Adrenal gland (tissue), 5 donors: ENCODE measurements at regions not wholly inside any gene's neighbourhood (a gene's known extent, or its start where the extent isn't known, plus 50 kb on each side); places are given as distances from the start of the nearest gene placed in this dataset.

ENCODE experiments used
- POLR2A ChIP-seq, 2 donors: fragments of 450-650 bp; IDR thresholded peaks; one replicate each; pipeline ENCODE4 v1.6.1; 2017; ENCODE audit warnings: antibody characterized with exemption in 2 of 2, mild to moderate bottlenecking in 2 of 2, moderate library complexity in 1 of 2
- TF ChIP-seq, protein P1 (sequence below), 6 experiments: fragments of 450-650 bp in 4 of 6; fragments of 200-600 bp in 2 of 6; sonication (generic) in 1 of 6; IDR thresholded peaks; 1 replicate in 5 of 6; 2 replicates in 1 of 6; pipeline versions ENCODE4 v1.5.1 to v1.8.0; 2016 to 2021; ENCODE audit warnings: antibody characterized with exemption in 6 of 6, mild to moderate bottlenecking in 2 of 6, moderate library complexity in 1 of 6
- donor health status: DM: no; HTN: no; CAD: no.

DNA sequence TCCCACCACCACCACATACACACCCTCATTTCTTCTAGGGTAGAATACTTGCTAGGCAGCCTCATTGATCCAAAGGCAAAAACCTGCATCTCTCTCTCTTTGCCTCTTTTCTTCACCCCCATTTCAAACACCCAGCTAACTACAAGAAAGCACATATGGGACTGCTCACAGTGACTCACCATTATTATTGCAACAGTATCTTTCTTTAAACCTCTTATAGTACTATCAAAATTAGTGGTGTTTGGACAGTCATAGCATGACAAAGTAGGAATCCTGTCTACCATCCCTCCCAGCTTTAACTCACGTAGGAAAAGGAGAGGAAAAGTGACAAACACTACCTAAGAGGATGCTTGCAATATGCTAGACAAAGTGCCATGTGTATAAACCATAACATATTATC, 422.5 kb upstream of the CRIM1 start:
- no peak for TF ChIP-seq POLR2A (IDR thresholded peaks at IDR 0.05)
- TF ChIP-seq, protein P1, sequence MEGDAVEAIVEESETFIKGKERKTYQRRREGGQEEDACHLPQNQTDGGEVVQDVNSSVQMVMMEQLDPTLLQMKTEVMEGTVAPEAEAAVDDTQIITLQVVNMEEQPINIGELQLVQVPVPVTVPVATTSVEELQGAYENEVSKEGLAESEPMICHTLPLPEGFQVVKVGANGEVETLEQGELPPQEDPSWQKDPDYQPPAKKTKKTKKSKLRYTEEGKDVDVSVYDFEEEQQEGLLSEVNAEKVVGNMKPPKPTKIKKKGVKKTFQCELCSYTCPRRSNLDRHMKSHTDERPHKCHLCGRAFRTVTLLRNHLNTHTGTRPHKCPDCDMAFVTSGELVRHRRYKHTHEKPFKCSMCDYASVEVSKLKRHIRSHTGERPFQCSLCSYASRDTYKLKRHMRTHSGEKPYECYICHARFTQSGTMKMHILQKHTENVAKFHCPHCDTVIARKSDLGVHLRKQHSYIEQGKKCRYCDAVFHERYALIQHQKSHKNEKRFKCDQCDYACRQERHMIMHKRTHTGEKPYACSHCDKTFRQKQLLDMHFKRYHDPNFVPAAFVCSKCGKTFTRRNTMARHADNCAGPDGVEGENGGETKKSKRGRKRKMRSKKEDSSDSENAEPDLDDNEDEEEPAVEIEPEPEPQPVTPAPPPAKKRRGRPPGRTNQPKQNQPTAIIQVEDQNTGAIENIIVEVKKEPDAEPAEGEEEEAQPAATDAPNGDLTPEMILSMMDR (IDR thresholded peaks at IDR 0.05): no peak
